ENCODE measurements at regions not wholly inside any gene's neighbourhood (a gene's known extent, or its start where the extent isn't known, plus 50 kb on each side); places are given as distances from the start of the nearest gene placed in this dataset.

DNA sequence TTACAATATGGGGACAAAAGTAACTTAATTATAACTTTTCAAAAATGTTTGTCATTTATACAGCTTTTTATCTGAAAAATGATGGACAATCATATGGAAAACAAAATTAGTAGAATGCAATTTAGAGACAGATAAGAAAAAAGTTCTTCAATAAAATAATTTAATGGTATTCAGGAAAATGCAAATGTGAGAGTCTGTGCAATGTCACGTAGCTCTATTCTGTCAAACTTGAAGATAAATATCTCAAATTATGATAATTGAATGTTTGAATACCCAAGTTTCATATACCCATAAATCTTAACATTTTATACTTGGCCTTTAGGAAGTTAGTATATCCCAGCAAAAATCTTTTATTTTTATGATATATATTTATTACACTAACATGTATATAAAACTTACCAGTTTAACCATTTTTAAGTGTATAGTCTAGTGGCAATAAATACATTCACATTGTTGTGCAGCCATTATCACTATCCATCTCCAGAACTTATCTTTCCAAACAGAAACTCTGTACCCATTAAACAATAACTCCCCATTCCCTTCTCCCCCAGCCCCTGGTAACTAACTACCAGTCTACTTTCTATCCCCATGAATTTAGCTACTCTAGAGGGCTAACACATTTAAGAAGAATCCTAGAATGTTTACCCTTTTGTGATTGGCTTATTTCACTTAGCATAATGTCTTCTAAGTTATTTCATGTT is 311.5 kb downstream of the SOCS6 start:
- TF ChIP-seq, protein P1, sequence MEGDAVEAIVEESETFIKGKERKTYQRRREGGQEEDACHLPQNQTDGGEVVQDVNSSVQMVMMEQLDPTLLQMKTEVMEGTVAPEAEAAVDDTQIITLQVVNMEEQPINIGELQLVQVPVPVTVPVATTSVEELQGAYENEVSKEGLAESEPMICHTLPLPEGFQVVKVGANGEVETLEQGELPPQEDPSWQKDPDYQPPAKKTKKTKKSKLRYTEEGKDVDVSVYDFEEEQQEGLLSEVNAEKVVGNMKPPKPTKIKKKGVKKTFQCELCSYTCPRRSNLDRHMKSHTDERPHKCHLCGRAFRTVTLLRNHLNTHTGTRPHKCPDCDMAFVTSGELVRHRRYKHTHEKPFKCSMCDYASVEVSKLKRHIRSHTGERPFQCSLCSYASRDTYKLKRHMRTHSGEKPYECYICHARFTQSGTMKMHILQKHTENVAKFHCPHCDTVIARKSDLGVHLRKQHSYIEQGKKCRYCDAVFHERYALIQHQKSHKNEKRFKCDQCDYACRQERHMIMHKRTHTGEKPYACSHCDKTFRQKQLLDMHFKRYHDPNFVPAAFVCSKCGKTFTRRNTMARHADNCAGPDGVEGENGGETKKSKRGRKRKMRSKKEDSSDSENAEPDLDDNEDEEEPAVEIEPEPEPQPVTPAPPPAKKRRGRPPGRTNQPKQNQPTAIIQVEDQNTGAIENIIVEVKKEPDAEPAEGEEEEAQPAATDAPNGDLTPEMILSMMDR (IDR thresholded peaks at IDR 0.05) = no peak
- TF ChIP-seq POLR2A (IDR thresholded peaks at IDR 0.05) = no peak
- Histone ChIP-seq H3K27ac (no peak overlapping the region), H3K27me3 (no peaks in the 10 kb centered on the region), H3K4me1 (no peaks in the 10 kb centered on the region), H3K36me3 (replicated peaks in 1 of 2; ENCODE audit: insufficient read depth in 1 of 2, low read depth in 2 of 2) (no peaks in the 10 kb centered on the region), H3K4me3 (no peak overlapping the region), H3K9me3 (no peaks in the 10 kb centered on the region)
- ATAC-seq = no peak
- intact Hi-C loops (cut with DNase I) = no loop called here
- 33 to 38% methylated on average over 1 of the region's 1 CpG for WGBS, 2 donors
- no peak for DNase-seq

DNA sequence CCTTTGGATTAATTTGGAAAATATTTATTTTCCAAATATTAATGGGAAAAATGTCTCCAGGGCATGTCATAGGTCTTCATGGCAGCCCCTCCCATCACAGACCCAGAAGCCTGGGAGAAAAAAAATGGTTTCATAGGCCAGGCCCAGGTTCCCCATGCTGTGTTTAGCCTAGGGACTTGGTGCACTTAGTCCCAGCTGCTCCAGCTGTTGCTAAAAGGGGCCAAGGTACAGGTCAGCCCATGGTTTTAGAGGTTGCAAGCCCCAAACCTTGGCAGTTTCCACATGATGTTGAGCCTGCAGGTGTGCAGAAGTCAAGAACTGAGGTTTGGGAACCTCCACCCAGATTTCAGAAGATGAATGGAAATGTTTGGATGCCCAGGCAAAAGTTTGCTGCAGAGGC is 309.6 kb downstream of the SOCS6 start:
- H3K4me1 ChIP-seq = no peaks in the 10 kb centered on the region
- H3K27me3 ChIP-seq = no peaks in the 10 kb centered on the region
- no peak for ATAC-seq
- no peaks in the 10 kb centered on the region for H3K9me3 ChIP-seq
- intact Hi-C loops (cut with DNase I) = no loop called here
- no peak for DNase-seq
- no peaks in the 10 kb centered on the region for H3K36me3 ChIP-seq (replicated peaks in 1 of 2; ENCODE audit: insufficient read depth in 1 of 2, low read depth in 2 of 2)
- no peak overlapping the region for H3K4me3 ChIP-seq
- TF ChIP-seq POLR2A (IDR thresholded peaks at IDR 0.05) = no peak
- TF ChIP-seq, protein P1 (IDR thresholded peaks at IDR 0.05) = no peak
- H3K27ac ChIP-seq = no peak overlapping the region

DNA sequence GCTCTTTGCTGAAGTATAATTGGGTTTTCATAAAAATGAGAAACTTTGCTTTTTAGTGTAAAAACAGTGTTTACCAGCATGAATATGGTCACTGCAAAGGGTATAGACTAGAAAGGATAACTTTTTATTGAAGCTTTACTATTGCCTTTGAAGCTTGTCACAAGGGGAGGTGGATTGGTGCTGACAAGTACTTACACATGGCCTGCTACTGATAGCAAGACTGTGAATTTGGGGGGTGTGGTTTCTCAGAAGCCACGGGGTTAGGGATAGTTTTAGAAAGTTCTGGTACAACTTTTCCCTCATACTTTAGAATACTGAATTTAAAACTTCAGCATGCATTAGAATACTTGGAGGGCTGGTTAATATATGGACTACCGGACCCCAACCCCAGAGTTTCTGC is 294.1 kb downstream of the SOCS6 start:
- Histone ChIP-seq H3K9me3 (no peaks in the 10 kb centered on the region), H3K4me3 (no peak overlapping the region), H3K4me1 (no peaks in the 10 kb centered on the region), H3K36me3 (replicated peaks in 1 of 2; ENCODE audit: insufficient read depth in 1 of 2, low read depth in 2 of 2) (no peaks in the 10 kb centered on the region), H3K27me3 (no peaks in the 10 kb centered on the region), H3K27ac (no peak overlapping the region)
- DNase-seq (no peak), ATAC-seq (no peak)
- WGBS, 2 donors = 63 to 77% methylated on average over 2 of the region's 2 CpGs
- intact Hi-C loops (cut with DNase I) = no loop called here
- no peak for TF ChIP-seq POLR2A (IDR thresholded peaks at IDR 0.05)

DNA sequence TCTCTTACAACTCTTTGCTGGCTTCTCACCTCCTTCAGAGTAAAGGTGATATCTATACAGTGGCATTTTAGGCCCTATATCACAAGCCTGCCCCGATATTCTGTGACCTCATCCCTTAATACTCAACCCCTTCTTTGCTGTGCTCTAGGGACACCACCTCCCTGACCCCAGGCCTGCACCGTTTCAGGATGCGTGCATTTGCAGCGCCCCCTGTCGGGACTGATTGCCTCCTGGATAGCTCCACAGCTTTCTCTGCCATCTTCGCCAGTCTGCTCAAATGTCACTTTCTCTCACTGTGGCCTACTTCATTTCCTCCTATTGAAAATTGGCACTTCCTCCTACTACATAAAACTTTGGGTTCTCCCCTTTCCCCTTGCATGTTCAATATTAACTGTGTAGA is 289.6 kb downstream of the SOCS6 start:
- ATAC-seq (no peak), DNase-seq (no peak)
- Histone ChIP-seq H3K27me3 (no peaks in the 10 kb centered on the region), H3K9me3 (no peaks in the 10 kb centered on the region), H3K27ac (no peak overlapping the region), H3K4me1 (no peaks in the 10 kb centered on the region), H3K36me3 (replicated peaks in 1 of 2; ENCODE audit: insufficient read depth in 1 of 2, low read depth in 2 of 2) (no peaks in the 10 kb centered on the region), H3K4me3 (no peak overlapping the region)
- intact Hi-C loops (cut with DNase I) = no loop called here
- WGBS, 2 donors = 23 to 31% methylated on average over 6 of the region's 6 CpGs
- TF ChIP-seq POLR2A (IDR thresholded peaks at IDR 0.05) = no peak
- TF ChIP-seq, protein P1 (IDR thresholded peaks at IDR 0.05) = no peak

DNA sequence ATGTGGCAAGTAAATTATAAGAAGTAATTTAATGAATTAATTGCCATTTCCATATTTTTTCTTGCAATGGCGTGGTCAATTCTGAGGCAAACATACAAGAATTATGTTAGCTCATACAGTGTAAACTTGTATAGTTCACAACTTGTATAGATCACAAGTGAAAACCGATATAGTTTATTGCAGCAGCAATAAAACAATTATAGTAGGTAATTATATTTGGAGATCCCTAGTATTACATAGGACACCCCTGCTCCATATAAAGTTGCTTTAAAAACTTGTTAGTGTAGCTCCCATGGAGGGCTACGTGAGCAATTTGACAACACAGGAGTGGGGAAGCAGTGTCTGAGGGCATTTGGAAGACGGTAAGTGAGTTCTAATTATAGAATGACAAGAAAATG is 288.2 kb downstream of the SOCS6 start:
- ATAC-seq = no peak
- no peak for DNase-seq
- Histone ChIP-seq H3K4me3 (no peak overlapping the region), H3K27ac (no peak overlapping the region), H3K9me3 (no peaks in the 10 kb centered on the region), H3K4me1 (no peaks in the 10 kb centered on the region), H3K36me3 (replicated peaks in 1 of 2; ENCODE audit: insufficient read depth in 1 of 2, low read depth in 2 of 2) (no peaks in the 10 kb centered on the region), H3K27me3 (no peaks in the 10 kb centered on the region)
- TF ChIP-seq, protein P1 (IDR thresholded peaks at IDR 0.05) = no peak
- TF ChIP-seq POLR2A (IDR thresholded peaks at IDR 0.05) = no peak
- intact Hi-C loops (cut with DNase I) = no loop called here
- 62 to 64% methylated on average over 4 of the region's 4 CpGs for WGBS, 2 donors
